IMR-90 (cell line): ENCODE measurements at regions not wholly inside any gene's neighbourhood (a gene's known extent, or its start where the extent isn't known, plus 50 kb on each side); places are given as distances from the start of the nearest gene placed in this dataset.

Experiments used
- ATAC-seq: fragments of 200-7000 bp; cut with Tn5 transposase; 2 replicates; pipeline ENCODE4 v1.9.1; 2020; ENCODE audit warnings: low read depth, mild to moderate bottlenecking, moderate library complexity
- BruUV-seq: library from RNA; stranded (reverse); fragments of 400-500 nt; replicated peaks from 2 replicates; lab custom pipeline; 2021; lab: Mats Ljungman, UMichigan
- CTCF ChIA-PET: fragments of 300-600 bp; formaldehyde crosslinking; extraction: SDS; loops from one replicate; lab custom pipeline; 2021; ENCODE audit warnings: antibody characterized with exemption; lab: Yijun Ruan, JAX
- POLR2A ChIA-PET: fragments of 300-600 bp; sonication (Branson Sonifier 250); formaldehyde crosslinking; loops from one replicate; lab custom pipeline; 2022; ENCODE audit warnings: antibody characterized with exemption; ENCODE audit not compliant: unreplicated experiment; lab: Charles Lee
- DNase-seq: peaks from one replicate; pipeline ENCODE4 v3.0.0; 2013
- H2AFZ ChIP-seq: replicated peaks from 2 replicates; pipeline ENCODE3; 2013; ENCODE audit warnings: low read length, mild to moderate bottlenecking; ENCODE audit not compliant: poor library complexity
- H2AK5ac ChIP-seq: 2 replicates; pipeline ENCODE4 v1.6.1; 2013; ENCODE audit warnings: low read depth, low read length, inconsistent platforms
- H2AK9ac ChIP-seq: replicated peaks from 2 replicates; pipeline ENCODE3; 2013; ENCODE audit warnings: mild to moderate bottlenecking, low read depth, low read length, moderate library complexity; ENCODE audit not compliant: poor library complexity
- H2BK120ac ChIP-seq: 2 replicates; pipeline ENCODE4 v1.6.1; 2013; ENCODE audit warnings: low read depth, low read length, inconsistent platforms
- H2BK15ac ChIP-seq: 3 replicates; pipeline ENCODE4 v1.6.1; 2013; ENCODE audit warnings: low read depth, low read length, inconsistent platforms
- H2BK20ac ChIP-seq: 2 replicates; pipeline ENCODE4 v1.6.1; 2013; ENCODE audit warnings: low read depth, mild to moderate bottlenecking, inconsistent platforms, low read length, moderate library complexity
- H2BK5ac ChIP-seq: 2 replicates; pipeline ENCODE4 v1.6.1; 2013; ENCODE audit warnings: mild to moderate bottlenecking, low read depth, low read length, inconsistent platforms; ENCODE audit not compliant: poor library complexity, severe bottlenecking
- H3K14ac ChIP-seq: replicated peaks from 2 replicates; pipeline ENCODE4 v1.6.1; 2013; ENCODE audit warnings: low read depth, low read length, inconsistent platforms
- H3K18ac ChIP-seq: 2 replicates; pipeline ENCODE4 v1.6.1; 2013; ENCODE audit warnings: low read depth, low read length, control low read depth
- H3K23ac ChIP-seq: 2 replicates; pipeline ENCODE4 v1.6.1; 2013; ENCODE audit warnings: low read depth, low read length, inconsistent platforms
- H3K27ac ChIP-seq: 2 replicates; pipeline ENCODE4 v1.5.1; 2013; ENCODE audit warnings: mild to moderate bottlenecking, control low read depth, low read length; ENCODE audit not compliant: insufficient read depth
- H3K27me3 ChIP-seq: 2 replicates; pipeline ENCODE4 v1.6.1; 2013; ENCODE audit warnings: low read length; ENCODE audit not compliant: control insufficient read depth, insufficient read depth
- H3K36me3 ChIP-seq: 2 replicates; pipeline ENCODE4 v1.6.1; 2013; ENCODE audit warnings: low read length, mixed read lengths; ENCODE audit not compliant: control insufficient read depth, insufficient read depth
- H3K4ac ChIP-seq: 2 replicates; pipeline ENCODE4 v1.6.1; 2013; ENCODE audit warnings: low read depth, low read length, inconsistent platforms
- H3K4me1 ChIP-seq: 2 replicates; pipeline ENCODE4 v1.6.1; 2013; ENCODE audit warnings: low read length, mixed read lengths; ENCODE audit not compliant: control insufficient read depth, insufficient read depth
- H3K4me2 ChIP-seq: 2 replicates; pipeline ENCODE4 v1.6.1; 2013; ENCODE audit warnings: low read depth, mild to moderate bottlenecking, control low read depth, low read length, moderate library complexity
- H3K4me3 ChIP-seq: 2 replicates; pipeline ENCODE4 v1.5.1; 2013; ENCODE audit warnings: low read depth, mild to moderate bottlenecking, control low read depth, low read length, moderate library complexity; ENCODE audit not compliant: insufficient read depth
- H3K56ac ChIP-seq: 2 replicates; pipeline ENCODE4 v1.6.1; 2013; ENCODE audit warnings: low read length, inconsistent platforms; ENCODE audit not compliant: insufficient read depth; ENCODE audit errors: extremely low read depth
- H3K79me1 ChIP-seq, 2 experiments: 2 replicates each; pipeline ENCODE4 v1.6.1; 2013; ENCODE audit warnings: low read length in 2 of 2, inconsistent platforms in 1 of 2, low read depth in 1 of 2
- H3K9ac ChIP-seq: 2 replicates; pipeline ENCODE4 v1.6.1; 2013; ENCODE audit warnings: low read depth, low read length, control low read depth
- H3K9me1 ChIP-seq: 2 replicates; pipeline ENCODE4 v1.6.1; 2013; ENCODE audit warnings: low read length, inconsistent platforms; ENCODE audit not compliant: insufficient read depth
- H3K9me3 ChIP-seq: 2 replicates; pipeline ENCODE4 v1.6.1; 2013; ENCODE audit warnings: low read length; ENCODE audit not compliant: control insufficient read depth, insufficient read depth
- H4K20me1 ChIP-seq: 2 replicates; pipeline ENCODE4 v1.6.1; 2013; ENCODE audit warnings: low read length, inconsistent platforms; ENCODE audit not compliant: insufficient read depth
- H4K5ac ChIP-seq: 2 replicates; pipeline ENCODE4 v1.6.1; 2013; ENCODE audit warnings: mild to moderate bottlenecking, low read depth, low read length, control low read depth
- H4K8ac ChIP-seq, 2 experiments: 2 replicates each; pipeline ENCODE4 v1.6.1; 2013; ENCODE audit warnings: low read depth in 2 of 2, low read length in 2 of 2, control low read depth in 1 of 2, inconsistent platforms in 1 of 2
- H4K91ac ChIP-seq: 2 replicates; pipeline ENCODE4 v1.6.1; 2013; ENCODE audit warnings: low read depth, low read length, inconsistent platforms; ENCODE audit not compliant: insufficient read depth
- MXI1 ChIP-seq: IDR thresholded peaks from 2 replicates; pipeline ENCODE4 v1.6.1; 2012; ENCODE audit warnings: low read depth, mild to moderate bottlenecking, low read length, moderate library complexity, borderline replicate concordance
- RCOR1 ChIP-seq: IDR thresholded peaks from 2 replicates; pipeline ENCODE4 v1.6.1; 2012; ENCODE audit warnings: mild to moderate bottlenecking, low read length, improper control_type of control experiment; ENCODE audit not compliant: insufficient replicate concordance
- RFX5 ChIP-seq: IDR thresholded peaks from 2 replicates; pipeline ENCODE4 v1.8.0; 2012; ENCODE audit warnings: low read depth, mild to moderate bottlenecking, low read length, moderate library complexity
- WGBS, 2 experiments: methylation state at CpG; one replicate each; pipeline versions ENCODE4 v1.1.5 to v1.1.7; 2013; ENCODE audit warnings: missing lambda C conversion rate in 2 of 2; ENCODE audit not compliant: insufficient read length in 1 of 2; ENCODE audit errors: extremely low coverage in 2 of 2; 5-methylcytosine and 5-hydroxymethylcytosine counted together
- dilution Hi-C: fragments of 300-500 bp; cut with HindIII; formaldehyde crosslinking; loops from one replicate; pipeline ENCODE4 v1.14.3; 2018; ENCODE audit warnings: low sequenced_read_pairs; ENCODE audit not compliant: unreplicated experiment
- in situ Hi-C: fragments of 300-500 bp; cut with MboI; formaldehyde crosslinking; loops from 3 replicates; pipeline ENCODE4 v1.14.3; 2019; ENCODE audit warnings: low sequenced_read_pairs, inconsistent platforms, mixed read lengths
- intact Hi-C: fragments of 100-400 bp; cut with micrococcal nuclease; formaldehyde crosslinking; loops from 2 replicates; pipeline ENCODE4 v1.10.0; 2022

- Histone ChIP-seq H3K9ac (no peak overlapping the region), H3K56ac (no peak overlapping the region), H3K27ac (no peak overlapping the region), H2AK9ac (no peak overlapping the region), H3K36me3 (no peaks in the 10 kb centered on the region), H4K8ac (no peak overlapping the region), H3K14ac (no peak overlapping the region), H4K91ac (no peak overlapping the region), H2BK120ac (no peak overlapping the region), H2AK5ac (no peak overlapping the region), H3K79me1 (no peaks in the 10 kb centered on the region), H4K20me1 (peaks cover 9% of the 10 kb centered on the region), H3K27me3 (peaks cover 35% of the 10 kb centered on the region), H3K9me3 (no peaks in the 10 kb centered on the region), H3K23ac (no peak overlapping the region), H2BK5ac (no peak overlapping the region), H2BK20ac (no peak overlapping the region), H3K4ac (no peak overlapping the region), H2BK15ac (no peak overlapping the region), H2AFZ (no peak overlapping the region), H3K4me3 (no peak overlapping the region), H3K9me1 (peaks cover 10% of the 10 kb centered on the region), H3K18ac (no peak overlapping the region), H3K4me2 (no peak overlapping the region), H4K5ac (no peak overlapping the region), H3K4me1 (peaks cover 10% of the 10 kb centered on the region)
- WGBS, 2 experiments: no CpG with 5 or more reads among the region's 2 CpGs
- DNase-seq: no peak
- POLR2A ChIA-PET: no interaction called here
- CTCF ChIA-PET: no interaction called here
- intact Hi-C loops: no loop called here
- dilution Hi-C loops: no loop called here
- no TSS peak for BruUV-seq
- no peak for ATAC-seq
- TF ChIP-seq RFX5 (no peak), RCOR1 (no peak), MXI1 (no peak)
- in situ Hi-C loops: no loop called here
Observed at GRCh38 chr7:128163473-128163872, 77.6 kb upstream of the LEP start.
